SK-N-SH (cell line): ENCODE measurements at regions not wholly inside any gene's neighbourhood (a gene's known extent, or its start where the extent isn't known, plus 50 kb on each side); places are given as distances from the start of the nearest gene placed in this dataset.

Source experiments
- CTCF ChIA-PET: fragments of 300-600, 350-600 bp; formaldehyde crosslinking; extraction: SDS; loops from one replicate; lab custom pipeline; 2021; lab: Yijun Ruan, JAX
- POLR2A ChIA-PET: fragments of 350-600 bp; sonication (Branson Sonifier 250); formaldehyde crosslinking; extraction: SDS; loops from one replicate; lab custom pipeline; 2020; ENCODE audit warnings: antibody characterized with exemption, inconsistent platforms; lab: Yijun Ruan, JAX
- DNase-seq: peaks from one replicate; pipeline ENCODE4 v3.0.0; 2012
- H2AFZ ChIP-seq: fragments of 200-600 bp; sonication (generic); 2 replicates; pipeline ENCODE4 v1.8.1; 2016; ENCODE audit warnings: antibody characterized with exemption, mild to moderate bottlenecking, low read depth
- H3F3A ChIP-seq: fragments of 200-600 bp; sonication (generic); replicated peaks from 2 replicates; pipeline ENCODE3; 2016; ENCODE audit warnings: antibody characterized with exemption, mild to moderate bottlenecking; ENCODE audit not compliant: insufficient read depth
- H3K27ac ChIP-seq, 2 experiments: fragments of 200-500 bp in 1 of 2; fragments of 200-600 bp in 1 of 2; sonication (Bioruptor generic) in 1 of 2; sonication (generic), shearing (Covaris generic) in 1 of 2; 2 replicates each; pipeline versions ENCODE4 v1.5.1 to v1.6.1; 2014 to 2016; ENCODE audit warnings: low read depth in 2 of 2, inconsistent platforms in 1 of 2, low read length in 1 of 2, mild to moderate bottlenecking in 1 of 2, mixed read lengths in 1 of 2
- H3K27me3 ChIP-seq: fragments of 200-600 bp; sonication (generic), shearing (Covaris generic); 2 replicates; pipeline ENCODE4 v1.6.1; 2016; ENCODE audit warnings: mixed run types; ENCODE audit not compliant: insufficient read depth
- H3K36me3 ChIP-seq, 2 experiments: fragments of 200-500 bp in 1 of 2; fragments of 200-600 bp in 1 of 2; sonication (Bioruptor generic) in 1 of 2; sonication (generic) in 1 of 2; replicated peaks in 1 of 2; 2 replicates each; pipeline versions ENCODE3 to v1.5.1; 2014 to 2016; ENCODE audit warnings: low read length in 1 of 2, mild to moderate bottlenecking in 1 of 2; ENCODE audit not compliant: insufficient read depth in 2 of 2, control insufficient read depth in 1 of 2
- H3K4me1 ChIP-seq, 2 experiments: fragments of 200-500 bp in 1 of 2; fragments of 200-600 bp in 1 of 2; sonication (Bioruptor generic) in 1 of 2; sonication (generic), shearing (Covaris generic) in 1 of 2; 2 replicates each; pipeline versions ENCODE4 v1.5.1 to v1.6.1; 2014 to 2016; ENCODE audit warnings: low read depth in 1 of 2, low read length in 1 of 2, mixed run types in 1 of 2; ENCODE audit not compliant: insufficient read depth in 2 of 2, control insufficient read depth in 1 of 2
- H3K4me2 ChIP-seq: fragments of 200-600 bp; sonication (generic), shearing (Covaris generic); 2 replicates; pipeline ENCODE4 v1.6.1; 2017; ENCODE audit warnings: mixed run types
- H3K4me3 ChIP-seq, 2 experiments: fragments of 200-500 bp in 1 of 2; fragments of 200-600 bp in 1 of 2; sonication (Bioruptor generic) in 1 of 2; sonication (generic), shearing (Covaris generic) in 1 of 2; 2 replicates each; pipeline versions ENCODE4 v1.5.1 to v1.8.1; 2014 to 2016; ENCODE audit warnings: low read depth in 2 of 2, inconsistent platforms in 1 of 2, low read length in 1 of 2, mild to moderate bottlenecking in 1 of 2, mixed read lengths in 1 of 2, moderate library complexity in 1 of 2
- H3K79me2 ChIP-seq: fragments of 200-600 bp; sonication (generic); 2 replicates; pipeline ENCODE4 v1.8.1; 2017; ENCODE audit warnings: mild to moderate bottlenecking; ENCODE audit not compliant: insufficient read depth
- H3K9ac ChIP-seq: fragments of 200-600 bp; sonication (generic); 2 replicates; pipeline ENCODE4 v1.6.1; 2017; ENCODE audit warnings: mixed run types
- H3K9me2 ChIP-seq: fragments of 200-600 bp; sonication (generic); 2 replicates; pipeline ENCODE4 v1.6.1; 2017; ENCODE audit warnings: mixed run types
- H3K9me3 ChIP-seq: fragments of 200-600 bp; sonication (generic); 2 replicates; pipeline ENCODE4 v1.6.1; 2017; ENCODE audit warnings: mixed run types, mild to moderate bottlenecking, moderate library complexity
- H4K20me1 ChIP-seq: fragments of 200-600 bp; sonication (generic); 2 replicates; pipeline ENCODE4 v1.6.1; 2017; ENCODE audit warnings: mild to moderate bottlenecking, mixed run types; ENCODE audit not compliant: insufficient read depth
- EP300 ChIP-seq, 2 experiments: IDR thresholded peaks; 2 replicates each; pipeline versions ENCODE4 v1.4.0 to v1.6.1; 2012; ENCODE audit warnings: borderline replicate concordance in 1 of 2, low read depth in 1 of 2, low read length in 1 of 2
- FOXJ3 ChIP-seq: sonication (generic); formaldehyde crosslinking; IDR thresholded peaks from 2 replicates; pipeline ENCODE4 v1.5.1; 2020; ENCODE audit warnings: mild to moderate bottlenecking, missing genetic modification reagents
- GABPA ChIP-seq: IDR thresholded peaks from 2 replicates; pipeline ENCODE4 v1.4.0; 2012; ENCODE audit warnings: low read depth, mild to moderate bottlenecking
- IRF3 ChIP-seq: fragments of 150-350 bp; IDR thresholded peaks from 2 replicates; pipeline ENCODE4 v1.6.1; 2016; ENCODE audit warnings: mild to moderate bottlenecking, low read depth, low read length
- MAX ChIP-seq: IDR thresholded peaks from 2 replicates; pipeline ENCODE4 v1.4.0; 2012; ENCODE audit warnings: low read depth
- RCOR1 ChIP-seq: fragments of 150-350 bp; IDR thresholded peaks from 2 replicates; pipeline ENCODE4 v1.6.1; 2017; ENCODE audit warnings: antibody characterized with exemption, low read length
- SIN3A ChIP-seq: IDR thresholded peaks from 2 replicates; pipeline ENCODE4 v1.6.1; 2012; ENCODE audit warnings: low read depth, mild to moderate bottlenecking, low read length, moderate library complexity, borderline replicate concordance
- TAF1 ChIP-seq: IDR thresholded peaks from 2 replicates; pipeline ENCODE4 v1.6.1; 2012; ENCODE audit warnings: low read depth, mild to moderate bottlenecking, low read length, moderate library complexity, borderline replicate concordance
- TCF12 ChIP-seq: IDR thresholded peaks from 2 replicates; pipeline ENCODE4 v1.4.0; 2012
- ZBTB33 ChIP-seq: IDR thresholded peaks from 2 replicates; pipeline ENCODE4 v1.4.0; 2012; ENCODE audit warnings: low read depth, borderline replicate concordance
- WGBS: methylation state at CpG from one replicate; pipeline ENCODE4 v1.1.6; 2017; ENCODE audit warnings: low lambda C conversion rate; 5-methylcytosine and 5-hydroxymethylcytosine counted together
- TF ChIP-seq, protein P1 (sequence below): fragments of 200-600 bp; sonication (generic); IDR thresholded peaks from 2 replicates; pipeline ENCODE4 v1.6.1; 2017; ENCODE audit warnings: antibody characterized with exemption, mild to moderate bottlenecking, moderate library complexity

GRCh38 chr5:165887147-165887546, 2381.7 kb downstream of the MAT2B start:
- Histone ChIP-seq H3K4me1 (no peaks in the 10 kb centered on the region), H3K79me2 (no peaks in the 10 kb centered on the region), H3K27ac (no peak overlapping the region), H3K27me3 (no peaks in the 10 kb centered on the region), H3K4me3 (no peak overlapping the region), H3K4me2 (no peak overlapping the region), H2AFZ (no peak overlapping the region), H3K36me3 (no peaks in the 10 kb centered on the region), H3K9me2 (no peaks in the 10 kb centered on the region), H3F3A (no peaks in the 10 kb centered on the region), H4K20me1 (no peaks in the 10 kb centered on the region), H3K9ac (no peak overlapping the region), H3K9me3 (no peaks in the 10 kb centered on the region)
- no peak for DNase-seq
- WGBS: 24% methylated on average over 2 of the region's 2 CpGs
- no peak for TF ChIP-seq TAF1
- POLR2A ChIA-PET: no interaction called here
- CTCF ChIA-PET: no interaction called here

DNA sequence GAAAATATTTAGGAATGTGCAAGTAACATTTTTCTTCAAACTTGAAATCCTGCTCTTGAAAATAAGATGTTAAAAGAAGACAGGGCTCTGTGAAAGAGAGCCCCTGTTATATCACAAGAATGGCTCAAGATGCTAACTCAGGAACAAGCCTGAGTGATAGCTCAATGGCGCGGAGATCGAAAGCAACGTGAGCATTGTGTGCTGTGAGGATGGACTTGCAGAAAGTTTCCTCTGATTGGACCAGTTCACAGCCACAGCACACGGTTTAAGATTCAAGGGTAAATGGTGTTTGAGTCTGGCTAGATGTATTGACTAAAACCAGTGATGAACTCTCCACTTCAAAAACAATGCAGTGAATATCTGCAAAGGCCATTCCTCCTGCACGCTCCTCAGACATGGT, 2387.0 kb downstream of the MAT2B start:
- no peaks in the 10 kb centered on the region for H3K79me2 ChIP-seq
- no peak for TF ChIP-seq SIN3A
- no peak for TF ChIP-seq ZBTB33
- no peak for TF ChIP-seq MAX
- TF ChIP-seq RCOR1: no peak
- TF ChIP-seq, protein P1, sequence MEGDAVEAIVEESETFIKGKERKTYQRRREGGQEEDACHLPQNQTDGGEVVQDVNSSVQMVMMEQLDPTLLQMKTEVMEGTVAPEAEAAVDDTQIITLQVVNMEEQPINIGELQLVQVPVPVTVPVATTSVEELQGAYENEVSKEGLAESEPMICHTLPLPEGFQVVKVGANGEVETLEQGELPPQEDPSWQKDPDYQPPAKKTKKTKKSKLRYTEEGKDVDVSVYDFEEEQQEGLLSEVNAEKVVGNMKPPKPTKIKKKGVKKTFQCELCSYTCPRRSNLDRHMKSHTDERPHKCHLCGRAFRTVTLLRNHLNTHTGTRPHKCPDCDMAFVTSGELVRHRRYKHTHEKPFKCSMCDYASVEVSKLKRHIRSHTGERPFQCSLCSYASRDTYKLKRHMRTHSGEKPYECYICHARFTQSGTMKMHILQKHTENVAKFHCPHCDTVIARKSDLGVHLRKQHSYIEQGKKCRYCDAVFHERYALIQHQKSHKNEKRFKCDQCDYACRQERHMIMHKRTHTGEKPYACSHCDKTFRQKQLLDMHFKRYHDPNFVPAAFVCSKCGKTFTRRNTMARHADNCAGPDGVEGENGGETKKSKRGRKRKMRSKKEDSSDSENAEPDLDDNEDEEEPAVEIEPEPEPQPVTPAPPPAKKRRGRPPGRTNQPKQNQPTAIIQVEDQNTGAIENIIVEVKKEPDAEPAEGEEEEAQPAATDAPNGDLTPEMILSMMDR: no peak
- TF ChIP-seq FOXJ3 (CRISPR knock-in tag): no peak
- no peak for TF ChIP-seq TCF12
- TF ChIP-seq GABPA: no peak
- TF ChIP-seq EP300 (IDR thresholded peaks at IDR 0.05; ENCODE audit: borderline replicate concordance in 1 of 2, low read depth in 1 of 2, low read length in 1 of 2): no peak
- no peak for TF ChIP-seq IRF3
- TF ChIP-seq, all 33 proteins: peak for 0
- CTCF ChIA-PET: no interaction called here
- H3K9me2 ChIP-seq: no peaks in the 10 kb centered on the region
- WGBS: 69% methylated on average over 5 of the region's 6 CpGs
- H3F3A ChIP-seq: no peaks in the 10 kb centered on the region
- H3K4me2 ChIP-seq: no peak overlapping the region
- POLR2A ChIA-PET: no interaction called here
- H3K9me3 ChIP-seq: no peaks in the 10 kb centered on the region
- H2AFZ ChIP-seq: no peak overlapping the region
- no peak for DNase-seq
- H3K27ac ChIP-seq: no peak overlapping the region
- H4K20me1 ChIP-seq: no peaks in the 10 kb centered on the region
- H3K36me3 ChIP-seq: no peaks in the 10 kb centered on the region
- no peaks in the 10 kb centered on the region for H3K27me3 ChIP-seq
- H3K4me3 ChIP-seq: no peak overlapping the region
- H3K4me1 ChIP-seq: no peaks in the 10 kb centered on the region
- H3K9ac ChIP-seq: no peak overlapping the region
